OCI-LY1 (cell line): ENCODE measurements at regions not wholly inside any gene's neighbourhood (a gene's known extent, or its start where the extent isn't known, plus 50 kb on each side); places are given as distances from the start of the nearest gene placed in this dataset.

Source experiments
- H2AFZ ChIP-seq: fragments of 200-600 bp; sonication (generic), shearing (Covaris generic); 2 replicates; pipeline ENCODE4 v1.6.0; 2014; ENCODE audit warnings: antibody characterized with exemption, mild to moderate bottlenecking, low read length
- H3F3A ChIP-seq: fragments of 200-600 bp; sonication (generic), shearing (Covaris generic); 2 replicates; pipeline ENCODE4 v1.6.0; 2014; ENCODE audit warnings: mild to moderate bottlenecking, antibody characterized with exemption, low read length, moderate library complexity; ENCODE audit not compliant: insufficient read depth
- H3K27ac ChIP-seq: fragments of 200-600 bp; sonication (generic); 2 replicates; pipeline ENCODE4 v1.5.1; 2014; ENCODE audit warnings: low read length, mixed run types, mild to moderate bottlenecking, low read depth; ENCODE audit not compliant: poor library complexity, severe bottlenecking
- H3K27me3 ChIP-seq: fragments of 200-600 bp; sonication (generic); 2 replicates; pipeline ENCODE4 v1.6.0; 2014; ENCODE audit warnings: antibody characterized with exemption, mild to moderate bottlenecking, low read length, moderate library complexity; ENCODE audit not compliant: insufficient read depth
- H3K36me3 ChIP-seq: fragments of 200-600 bp; sonication (generic); 2 replicates; pipeline ENCODE4 v1.6.1; 2014; ENCODE audit warnings: mild to moderate bottlenecking, antibody characterized with exemption, low read length, moderate library complexity, mixed read lengths; ENCODE audit not compliant: insufficient read depth
- H3K4me1 ChIP-seq: fragments of 200-600 bp; sonication (generic); 2 replicates; pipeline ENCODE4 v1.5.1; 2014; ENCODE audit warnings: mild to moderate bottlenecking, low read length, moderate library complexity; ENCODE audit not compliant: insufficient read depth, severe bottlenecking
- H3K4me2 ChIP-seq: fragments of 200-600 bp; sonication (generic), shearing (Covaris generic); 2 replicates; pipeline ENCODE4 v1.6.1; 2014; ENCODE audit warnings: low read length
- H3K4me3 ChIP-seq: fragments of 200-600 bp; sonication (generic); 2 replicates; pipeline ENCODE4 v1.5.1; 2014; ENCODE audit warnings: low read length, low read depth, mild to moderate bottlenecking, mixed read lengths; ENCODE audit not compliant: poor library complexity, severe bottlenecking
- H3K79me2 ChIP-seq: fragments of 200-600 bp; shearing (Covaris generic); 2 replicates; pipeline ENCODE4 v1.6.1; 2016; ENCODE audit warnings: mixed run types, low read length, mixed read lengths; ENCODE audit not compliant: insufficient read depth
- H3K9ac ChIP-seq: fragments of 200-600 bp; sonication (generic), shearing (Covaris generic); 2 replicates; pipeline ENCODE4 v1.6.1; 2014; ENCODE audit warnings: mild to moderate bottlenecking, low read length, mixed read lengths
- H3K9me2 ChIP-seq: fragments of 200-600 bp; sonication (generic), shearing (Covaris generic); 2 replicates; pipeline ENCODE4 v1.6.1; 2014; ENCODE audit warnings: low read depth, mild to moderate bottlenecking, low read length, mixed read lengths
- H3K9me3 ChIP-seq: fragments of 200-600 bp; shearing (Covaris generic); 2 replicates; pipeline ENCODE4 v1.6.1; 2014; ENCODE audit warnings: low read length, mixed read lengths
- H4K20me1 ChIP-seq: fragments of 200-600 bp; sonication (generic), shearing (Covaris generic); 2 replicates; pipeline ENCODE4 v1.6.0; 2016; ENCODE audit warnings: mild to moderate bottlenecking, low read length; ENCODE audit not compliant: insufficient read depth
- CTCF ChIP-seq: fragments of 200-600 bp; sonication (generic), shearing (Covaris generic); IDR thresholded peaks from 2 replicates; pipeline ENCODE4 v1.5.1; 2017; ENCODE audit warnings: mild to moderate bottlenecking, antibody characterized with exemption, low read length, moderate library complexity, mixed read lengths
- EZH2 ChIP-seq: fragments of 200-600 bp; sonication (generic), shearing (Covaris generic); IDR thresholded peaks from 2 replicates; pipeline ENCODE4 v1.8.0; 2017; ENCODE audit warnings: borderline replicate concordance, mixed run types, mild to moderate bottlenecking, antibody characterized with exemption, low read length, moderate library complexity, mixed read lengths

GRCh38 chr15:57883701-57884100, 177.2 kb downstream of the POLR2M start:
- no peaks in the 10 kb centered on the region for H3F3A ChIP-seq
- no peaks in the 10 kb centered on the region for H3K27me3 ChIP-seq
- H3K4me3 ChIP-seq: no peak overlapping the region
- H4K20me1 ChIP-seq: no peaks in the 10 kb centered on the region
- no peak overlapping the region for H3K9ac ChIP-seq
- H3K79me2 ChIP-seq: no peaks in the 10 kb centered on the region
- no peak overlapping the region for H3K4me2 ChIP-seq
- H3K9me2 ChIP-seq: no peaks in the 10 kb centered on the region
- no peaks in the 10 kb centered on the region for H3K36me3 ChIP-seq
- TF ChIP-seq EZH2 (no peak), CTCF (no peak)
- no peaks in the 10 kb centered on the region for H3K4me1 ChIP-seq
- no peak overlapping the region for H3K27ac ChIP-seq
- H3K9me3 ChIP-seq: no peaks in the 10 kb centered on the region
- no peak overlapping the region for H2AFZ ChIP-seq

- no peak overlapping the region for H2AFZ ChIP-seq
- H3K36me3 ChIP-seq: no peaks in the 10 kb centered on the region
- H3K4me2 ChIP-seq: no peak overlapping the region
- TF ChIP-seq EZH2: no peak
- no peak for TF ChIP-seq CTCF
- no peaks in the 10 kb centered on the region for H3K79me2 ChIP-seq
- no peaks in the 10 kb centered on the region for H3F3A ChIP-seq
- no peak overlapping the region for H3K27ac ChIP-seq
- no peak overlapping the region for H3K9ac ChIP-seq
- no peaks in the 10 kb centered on the region for H3K9me3 ChIP-seq
- no peaks in the 10 kb centered on the region for H3K4me1 ChIP-seq
- H4K20me1 ChIP-seq: no peaks in the 10 kb centered on the region
- no peaks in the 10 kb centered on the region for H3K9me2 ChIP-seq
- H3K27me3 ChIP-seq: no peaks in the 10 kb centered on the region
- no peak overlapping the region for H3K4me3 ChIP-seq
These were observed 178.4 kb downstream of the POLR2M start for GRCh38 chr15:57884936-57885335.

- no peak for TF ChIP-seq CTCF
- no peak for TF ChIP-seq EZH2
- Histone ChIP-seq H3K4me1 (no peaks in the 10 kb centered on the region), H3K9me2 (no peaks in the 10 kb centered on the region), H3K27me3 (no peaks in the 10 kb centered on the region), H3K9ac (no peak overlapping the region), H4K20me1 (no peaks in the 10 kb centered on the region), H3K27ac (no peak overlapping the region), H2AFZ (no peak overlapping the region), H3K79me2 (no peaks in the 10 kb centered on the region), H3K4me2 (no peak overlapping the region), H3K36me3 (no peaks in the 10 kb centered on the region), H3F3A (no peaks in the 10 kb centered on the region), H3K9me3 (no peaks in the 10 kb centered on the region), H3K4me3 (no peak overlapping the region)
These were observed 178.9 kb downstream of the POLR2M start for GRCh38 chr15:57885435-57885834.
